Activated naive CD4-positive, alpha-beta T cell treated with anti-CD3 and anti-CD28 coated beads, Interleukin-2, amount 50 U/mL, for 72 hours (primary cell): ENCODE measurements at regions not wholly inside any gene's neighbourhood (a gene's known extent, or its start where the extent isn't known, plus 50 kb on each side); places are given as distances from the start of the nearest gene placed in this dataset.
A peak's percentile ranks its signal among the peaks of the same experiment; 100 is the strongest.

ENCODE experiments used
- ATAC-seq, 2 donors: fragments of 150-1000 bp; cut with Tn5 transposase; 2 replicates each; pipeline ENCODE4 v1.10.0; 2021; ENCODE audit warnings: mild to moderate bottlenecking in 2 of 2, moderate library complexity in 2 of 2
- DNase-seq, 2 donors: peaks; one replicate each; pipeline ENCODE4 v3.0.0; 2021 to 2022; ENCODE audit warnings: low spot score in 2 of 2
- H3K27ac Mint-ChIP-seq, 2 donors: one replicate each; pipeline ENCODE4 v1.8.0; 2022; ENCODE audit warnings: mild to moderate bottlenecking in 2 of 2, mixed read lengths in 2 of 2
- H3K36me3 Mint-ChIP-seq, 2 donors: one replicate each; pipeline ENCODE4 v1.8.0; 2022; ENCODE audit warnings: mixed read lengths in 2 of 2
- H3K9me3 Mint-ChIP-seq, 2 donors: one replicate each; pipeline ENCODE4 v1.8.0; 2022; ENCODE audit warnings: mixed read lengths in 2 of 2

DNA sequence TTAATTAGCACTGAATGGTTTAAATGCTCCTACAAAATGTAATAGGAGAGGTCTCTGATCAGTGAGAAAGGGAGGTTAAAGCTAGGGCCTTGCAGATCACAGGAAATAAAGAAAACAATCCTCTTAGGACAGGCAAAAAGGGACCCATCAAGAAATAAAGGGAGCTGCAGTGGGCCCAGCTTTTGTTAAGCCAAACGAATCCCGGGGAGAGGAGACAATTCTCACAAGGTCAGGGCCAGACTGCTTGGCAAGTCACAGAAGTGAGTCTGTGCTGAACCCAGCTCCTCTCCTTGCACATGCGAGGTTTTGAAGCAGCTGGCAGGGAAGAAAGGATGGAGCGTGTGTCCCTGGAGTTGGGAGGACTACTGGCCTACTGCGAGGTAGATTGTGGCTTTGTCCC lies 285.8 kb downstream of the COG6 start:
- ATAC-seq: no peak
- Mint-ChIP-seq H3K36me3 (no peaks in the 10 kb centered on the region), H3K9me3 (peaks cover 0 to 7% of the 10 kb centered on the region in 2 donors), H3K27ac (peak overlapping the region in 1 of 2 donors; percentile 72)
- no peak for DNase-seq

DNA sequence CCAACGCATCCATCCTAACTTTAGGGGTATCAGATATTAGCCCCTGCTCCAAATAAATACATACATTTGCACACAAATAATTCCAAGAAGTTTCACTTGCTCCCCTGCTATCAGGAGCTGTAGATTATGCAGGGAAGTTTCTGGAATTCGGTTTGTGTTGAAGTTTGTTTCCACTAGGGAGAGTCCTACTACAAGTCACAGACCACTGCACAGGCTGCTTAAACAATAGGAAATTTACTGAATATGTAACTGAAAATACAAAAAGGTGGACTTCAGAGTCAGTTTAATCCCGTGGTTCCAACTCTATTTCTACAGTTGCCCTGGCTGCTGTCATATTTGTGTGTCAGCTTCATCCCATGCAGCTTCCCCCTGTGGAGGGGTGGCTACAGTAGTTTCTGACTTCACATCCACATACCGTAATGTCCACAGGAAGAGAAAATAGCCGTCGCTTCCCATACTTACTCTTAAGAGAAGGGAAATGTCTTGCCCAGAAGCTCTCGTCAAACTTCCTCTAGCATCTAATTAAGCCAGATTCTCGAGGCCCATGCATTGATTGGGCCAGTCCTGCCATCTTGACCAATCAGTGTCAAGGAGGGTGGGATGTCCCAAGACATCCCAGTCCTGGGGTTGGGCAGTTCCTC lies 286.6 kb downstream of the COG6 start:
- ATAC-seq: no peak
- no peaks in the 10 kb centered on the region for H3K36me3 Mint-ChIP-seq
- H3K9me3 Mint-ChIP-seq: peaks cover 0 to 7% of the 10 kb centered on the region in 2 donors
- DNase-seq: no peak
- H3K27ac Mint-ChIP-seq: no peak overlapping the region

GRCh38 chr13:39942552-39943273 lies 287.3 kb downstream of the COG6 start:
- Mint-ChIP-seq H3K36me3 (peaks cover 0 to 3% of the 10 kb centered on the region in 2 donors), H3K27ac (no peak overlapping the region), H3K9me3 (peaks cover 0 to 10% of the 10 kb centered on the region in 2 donors)
- peak; percentile 65 to 69 for DNase-seq
- peak; percentile 97 to 99 for ATAC-seq

DNA sequence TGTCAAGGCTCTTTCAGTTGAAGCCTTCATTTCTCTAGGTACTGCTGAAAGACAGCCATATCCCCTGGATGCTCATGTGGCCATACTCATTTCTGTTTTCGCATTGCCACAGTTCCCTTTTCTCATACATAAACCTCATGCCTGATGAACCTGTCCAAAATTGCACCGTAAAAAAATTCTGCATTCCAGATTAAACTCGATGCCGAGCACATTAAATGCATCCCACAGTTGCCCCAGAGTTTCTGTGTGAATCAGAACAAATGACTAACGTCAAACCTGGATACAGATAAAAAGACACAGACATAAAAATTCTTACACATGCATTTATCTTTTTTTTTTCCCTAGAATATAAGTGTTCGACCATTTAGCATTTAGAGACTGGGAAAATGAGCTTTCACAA lies 288.2 kb downstream of the COG6 start:
- Mint-ChIP-seq H3K9me3 (peaks cover 0 to 13% of the 10 kb centered on the region in 2 donors), H3K27ac (no peak overlapping the region), H3K36me3 (peaks cover 0 to 10% of the 10 kb centered on the region in 2 donors)
- DNase-seq (no peak), ATAC-seq (no peak)

DNA sequence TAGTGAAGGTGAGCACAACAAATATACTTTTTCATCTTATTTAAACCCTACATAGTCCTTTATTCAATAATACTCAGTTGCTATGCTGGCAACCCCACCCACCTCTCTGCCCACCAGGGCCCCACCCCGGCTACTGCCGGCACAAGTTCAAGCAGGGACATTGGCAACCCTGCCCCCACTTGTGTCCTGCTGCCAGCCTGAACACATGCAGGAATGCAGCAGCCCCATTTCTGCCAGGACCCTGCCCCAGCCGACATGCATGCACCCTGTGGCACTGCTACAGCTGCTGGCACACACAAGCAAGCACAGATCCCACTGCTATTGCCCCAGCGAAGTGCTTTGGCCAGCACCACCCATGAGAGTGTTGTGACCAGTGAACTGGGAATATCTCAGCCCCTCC lies 289.8 kb downstream of the COG6 start:
- H3K27ac Mint-ChIP-seq: no peak overlapping the region
- H3K36me3 Mint-ChIP-seq: peaks cover 0 to 10% of the 10 kb centered on the region in 2 donors
- no peak for ATAC-seq

DNA sequence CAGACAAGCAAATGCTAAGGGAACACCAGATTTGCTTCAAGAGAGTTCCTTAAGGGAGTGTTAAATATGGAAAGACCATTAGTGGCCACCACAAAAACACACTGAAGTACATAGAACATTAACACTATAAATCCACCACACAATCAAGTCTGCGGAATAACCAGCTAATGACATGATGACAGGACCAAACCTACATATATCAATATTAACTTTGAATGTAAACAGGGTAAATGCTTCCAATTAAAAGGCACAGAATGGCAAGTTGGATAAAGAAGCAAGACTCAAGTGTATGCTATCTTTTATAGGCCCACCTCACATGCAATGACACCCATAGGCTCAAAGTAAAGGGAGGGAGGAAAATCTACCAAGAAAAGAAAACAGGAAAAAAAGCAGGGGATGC lies 291.3 kb downstream of the COG6 start:
- Mint-ChIP-seq H3K9me3 (peaks cover 0 to 20% of the 10 kb centered on the region in 2 donors), H3K27ac (no peak overlapping the region), H3K36me3 (peaks cover 0 to 10% of the 10 kb centered on the region in 2 donors)
- DNase-seq (no peak), ATAC-seq (no peak)

More for the DNA sequence above, 289.8 kb downstream of the COG6 start:
- DNase-seq: no peak
- H3K9me3 Mint-ChIP-seq: peaks cover 0 to 20% of the 10 kb centered on the region in 2 donors

DNA sequence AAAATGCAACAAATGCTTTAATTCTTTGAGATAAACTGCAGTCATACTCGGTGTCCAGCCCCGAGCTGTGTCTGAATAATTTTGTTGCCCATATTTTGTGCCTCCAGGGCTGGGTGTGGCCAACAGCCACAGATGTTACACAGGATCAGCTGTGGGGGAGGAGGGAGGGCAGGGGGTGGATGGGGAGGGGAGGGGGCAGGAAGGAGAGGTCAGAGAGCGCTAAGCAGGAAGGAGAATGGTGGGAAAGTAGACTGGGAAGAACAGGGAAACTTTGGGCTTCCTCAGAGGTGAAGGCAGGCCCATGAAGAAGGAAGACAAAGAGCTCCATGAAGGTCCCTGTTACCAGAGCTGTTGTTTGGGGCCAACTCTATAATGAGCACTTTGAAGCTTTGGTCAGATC lies 295.8 kb downstream of the COG6 start:
- peaks cover 0 to 10% of the 10 kb centered on the region in 2 donors for H3K36me3 Mint-ChIP-seq
- no peak for ATAC-seq
- DNase-seq: no peak
- H3K9me3 Mint-ChIP-seq: peaks cover 0 to 14% of the 10 kb centered on the region in 2 donors
- H3K27ac Mint-ChIP-seq: no peak overlapping the region

DNA sequence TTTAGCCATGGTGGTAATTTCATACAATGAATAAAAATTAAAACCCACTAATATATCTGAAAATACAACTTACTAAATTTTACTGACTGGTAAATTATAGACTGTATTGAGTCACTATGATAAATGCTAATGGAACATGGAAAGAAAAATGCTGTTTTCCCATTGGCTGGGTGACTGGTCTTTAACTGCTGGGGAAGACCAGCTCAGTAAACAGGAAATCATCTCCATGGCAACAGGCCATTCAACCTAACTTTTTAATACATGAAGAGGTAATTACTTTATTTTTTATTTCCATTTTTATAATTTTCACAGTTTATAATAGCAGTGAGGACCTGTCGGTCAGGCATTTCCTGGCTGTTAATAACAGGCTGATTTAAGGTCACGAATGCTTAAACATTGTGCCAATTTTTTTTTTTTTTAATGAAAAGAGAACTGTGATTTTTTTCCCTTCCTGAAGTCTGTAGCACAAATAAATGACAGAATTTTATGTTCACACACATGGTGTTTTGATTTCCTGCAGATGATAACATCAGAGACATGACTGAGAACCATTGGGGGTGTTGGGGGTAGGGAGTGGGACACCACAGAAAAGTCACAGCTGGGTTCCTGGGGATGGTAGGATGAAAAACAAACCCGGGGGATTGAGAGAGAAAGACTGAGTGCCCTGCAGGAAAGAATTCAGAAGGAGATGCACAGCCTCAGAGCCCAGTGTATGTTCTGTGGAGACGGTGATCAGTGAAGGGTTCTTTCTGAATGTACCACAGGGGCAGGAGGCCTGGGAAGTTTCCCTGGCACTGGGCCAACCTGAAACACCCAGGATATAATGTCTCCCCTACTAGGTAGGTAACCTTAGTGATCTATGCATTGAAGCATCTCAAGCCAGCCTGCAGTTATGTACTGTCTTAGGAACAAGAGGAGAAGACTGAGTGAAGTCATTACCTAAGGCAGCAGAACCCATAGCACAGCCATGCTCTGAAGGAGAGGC lies 297.1 kb downstream of the COG6 start:
- Mint-ChIP-seq H3K36me3 (peaks cover 0 to 8% of the 10 kb centered on the region in 2 donors), H3K9me3 (peaks cover 0 to 13% of the 10 kb centered on the region in 2 donors), H3K27ac (no peak overlapping the region)
- ATAC-seq (no peak), DNase-seq (no peak)

DNA sequence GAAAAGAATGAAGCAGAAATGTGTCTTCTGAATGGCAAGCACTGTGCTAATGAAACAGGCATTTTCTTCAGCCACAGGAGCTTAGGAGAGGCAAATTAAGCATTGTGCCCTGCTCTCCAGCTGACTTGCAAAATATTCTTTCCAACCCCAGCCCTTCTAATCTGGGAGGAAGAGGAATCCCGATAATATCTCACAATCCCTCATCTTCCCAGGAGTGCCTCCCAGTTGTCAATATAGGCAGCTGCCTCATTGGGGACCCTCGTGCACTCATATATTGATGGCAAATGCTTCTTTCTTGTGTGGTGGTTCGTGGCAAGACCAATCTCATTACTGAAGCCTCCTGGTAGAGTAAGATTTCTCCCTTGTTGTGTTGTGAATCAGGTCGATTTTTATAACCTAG lies 299.0 kb downstream of the COG6 start:
- peaks cover 0 to 7% of the 10 kb centered on the region in 2 donors for H3K9me3 Mint-ChIP-seq
- no peak for ATAC-seq
- H3K27ac Mint-ChIP-seq: no peak overlapping the region

DNA sequence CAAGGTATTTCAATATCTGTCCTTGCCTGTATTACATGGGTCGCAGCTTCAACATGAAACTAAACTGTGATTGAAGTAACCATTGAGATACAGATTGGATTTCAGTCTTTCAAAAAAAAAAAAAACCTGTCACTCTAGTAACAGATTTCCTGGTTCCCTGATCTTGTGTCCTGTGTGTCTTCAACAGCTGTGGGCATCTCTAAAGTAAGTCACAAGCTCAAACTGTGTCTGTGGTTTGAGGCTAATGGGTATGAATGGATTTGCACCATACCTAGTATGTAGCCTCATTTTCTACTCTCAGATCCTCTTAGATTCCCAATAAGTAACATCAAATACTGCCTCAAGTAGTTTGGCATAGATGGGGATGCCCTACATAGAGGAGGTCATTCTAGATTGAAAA lies 300.1 kb downstream of the COG6 start:
- H3K9me3 Mint-ChIP-seq: no peaks in the 10 kb centered on the region
- peak; percentile 23 to 32 for ATAC-seq

More for the DNA sequence above, 299.0 kb downstream of the COG6 start:
- no peak for DNase-seq
- H3K36me3 Mint-ChIP-seq: no peaks in the 10 kb centered on the region

DNA sequence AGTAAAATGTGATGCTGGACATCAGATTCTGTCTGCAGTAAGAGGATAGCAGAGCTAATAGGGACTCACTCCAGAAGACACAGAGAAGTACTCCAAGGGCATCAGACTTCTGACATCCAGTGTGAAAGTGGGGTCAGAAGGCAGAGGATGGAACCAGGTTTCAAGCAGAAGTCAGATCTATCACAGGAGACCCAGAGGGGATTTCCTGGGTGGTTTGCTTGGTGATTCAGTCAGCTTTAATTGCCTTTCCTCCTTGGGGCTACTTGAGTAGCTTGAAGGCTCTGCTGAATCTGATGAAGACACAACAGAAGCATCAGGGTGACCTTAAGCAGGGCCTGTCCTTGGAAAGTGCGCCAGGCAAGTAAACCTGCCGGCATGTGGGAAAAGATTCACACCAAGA lies 300.6 kb downstream of the COG6 start:
- DNase-seq (peak in 1 of 2 donors; percentile 34), ATAC-seq (peak; percentile 87 to 90)
- Mint-ChIP-seq H3K36me3 (no peaks in the 10 kb centered on the region), H3K27ac (peak overlapping the region; percentile 40 to 50), H3K9me3 (no peaks in the 10 kb centered on the region)

More for the DNA sequence above, 300.1 kb downstream of the COG6 start:
- H3K27ac Mint-ChIP-seq: no peak overlapping the region
- DNase-seq: no peak
- no peaks in the 10 kb centered on the region for H3K36me3 Mint-ChIP-seq

GRCh38 chr13:39957868-39958677 lies 302.6 kb downstream of the COG6 start:
- no peak for ATAC-seq
- peak overlapping the region in 1 of 2 donors; percentile 49 for H3K27ac Mint-ChIP-seq
- no peak for DNase-seq
- H3K36me3 Mint-ChIP-seq: no peaks in the 10 kb centered on the region
- H3K9me3 Mint-ChIP-seq: no peaks in the 10 kb centered on the region

DNA sequence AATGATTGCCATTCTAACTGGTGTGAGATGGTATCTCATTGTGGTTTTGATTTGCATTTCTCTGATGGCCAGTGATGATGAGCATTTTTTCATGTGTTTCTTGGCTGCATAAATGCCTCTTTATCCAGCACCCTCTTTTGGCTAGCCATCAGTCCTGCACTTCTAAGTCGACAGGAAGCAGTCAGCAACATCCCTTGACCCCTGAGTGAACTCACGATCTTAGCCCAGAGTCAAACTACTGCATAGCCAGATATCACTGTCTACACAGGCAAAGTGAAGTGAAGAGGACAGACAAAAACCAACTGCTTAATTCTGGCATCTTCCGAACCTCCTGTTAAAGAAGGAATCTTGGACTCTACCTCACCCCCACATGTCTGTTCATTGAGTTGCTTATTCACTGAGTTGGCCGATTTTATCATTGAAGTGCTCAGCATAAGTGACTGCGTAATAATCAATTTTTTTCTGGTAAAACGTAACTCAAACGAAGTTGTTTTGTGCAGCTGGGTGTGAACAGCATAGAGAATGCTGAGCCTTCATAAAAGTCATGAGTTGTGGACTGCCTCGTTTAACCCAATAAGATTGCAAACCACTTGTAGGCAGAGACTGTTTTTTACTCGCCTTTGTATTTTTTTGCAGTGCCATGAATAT lies 304.2 kb downstream of the COG6 start:
- Mint-ChIP-seq H3K27ac (no peak overlapping the region), H3K9me3 (no peaks in the 10 kb centered on the region), H3K36me3 (no peaks in the 10 kb centered on the region)
- DNase-seq: no peak
- ATAC-seq: no peak

DNA sequence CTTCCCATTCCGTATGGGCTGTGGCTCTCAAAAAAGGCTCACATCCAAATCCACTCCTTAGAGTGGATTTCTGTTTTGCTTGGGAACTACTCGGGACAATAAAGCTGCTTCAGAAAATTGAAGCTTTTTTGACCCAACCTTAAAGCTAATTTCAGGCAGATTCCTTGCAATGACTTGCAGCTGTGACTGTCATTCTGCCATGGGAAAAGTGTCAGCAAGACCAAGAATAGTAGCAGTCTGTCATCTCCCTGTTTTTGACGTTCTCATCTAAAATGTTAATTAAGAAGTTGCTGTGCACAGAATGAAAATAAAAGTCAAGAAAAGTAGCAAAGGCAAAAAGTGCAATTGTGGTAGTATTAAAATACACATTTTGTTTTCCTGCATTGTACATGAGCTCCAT lies 304.7 kb downstream of the COG6 start:
- Mint-ChIP-seq H3K9me3 (no peaks in the 10 kb centered on the region), H3K36me3 (peaks cover 0 to under 1% of the 10 kb centered on the region in 2 donors), H3K27ac (no peak overlapping the region)
- DNase-seq (no peak), ATAC-seq (no peak)

- no peak overlapping the region for H3K27ac Mint-ChIP-seq
- no peak for ATAC-seq
These were observed 305.6 kb downstream of the COG6 start for GRCh38 chr13:39961036-39961435.

More at GRCh38 chr13:39961036-39961435, 305.6 kb downstream of the COG6 start:
- Mint-ChIP-seq H3K9me3 (no peaks in the 10 kb centered on the region), H3K36me3 (peaks cover 0 to 7% of the 10 kb centered on the region in 2 donors)
- DNase-seq: no peak
